ENCODE measurements at regions not wholly inside any gene's neighbourhood (a gene's known extent, or its start where the extent isn't known, plus 50 kb on each side); places are given as distances from the start of the nearest gene placed in this dataset.
"Not testable (repeated sequence)": the region's sequence is repeated elsewhere in the genome, so short reads cannot be mapped to it uniquely, and the experiment has no call there.

DNA sequence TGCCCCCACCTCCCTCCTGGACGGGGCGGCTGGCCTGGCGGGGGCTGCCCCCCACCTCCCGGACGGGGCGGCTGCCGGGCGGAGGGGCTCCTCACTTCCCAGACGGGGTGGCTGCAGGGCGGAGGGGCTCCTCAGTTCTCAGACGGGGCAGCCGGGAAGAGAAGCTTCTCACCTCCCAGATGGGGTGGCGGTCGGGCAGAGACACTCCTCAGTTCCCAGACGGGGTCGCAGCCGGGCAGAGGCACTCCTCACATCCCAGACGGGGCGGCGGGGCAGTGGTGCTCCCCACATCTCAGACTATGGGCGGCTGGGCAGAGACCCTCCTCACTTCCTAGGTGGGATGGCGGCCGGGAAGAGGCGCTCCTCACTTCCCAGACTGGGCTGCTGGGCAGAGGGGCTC lies 164.7 kb upstream of the ANKRD55 start:
- not testable (repeated sequence) for H3K9ac ChIP-seq (ENCODE audit: low read length); H3K27me3 ChIP-seq (ENCODE audit: insufficient read depth, low read depth, low read length); H3K4me2 ChIP-seq (ENCODE audit: low read length); H4K20me1 ChIP-seq (ENCODE audit: insufficient read depth); H3K9me2 ChIP-seq (ENCODE audit: insufficient read depth, low read length); H3K27ac ChIP-seq (ENCODE audit: low read length); H3K9me3 ChIP-seq (ENCODE audit: low read length); H3K4me3 ChIP-seq (ENCODE audit: low read length); H3K36me3 ChIP-seq (ENCODE audit: insufficient read depth, low read length); H3K79me2 ChIP-seq (replicated peaks; ENCODE audit: insufficient read depth, low read length); H3F3A ChIP-seq (ENCODE audit: insufficient read depth, low read length, poor library complexity, severe bottlenecking); H2AFZ ChIP-seq (ENCODE audit: low read depth, low read length)

GRCh38 chr5:56396634-56397033 lies 163.5 kb upstream of the ANKRD55 start:
- Histone ChIP-seq H3K79me2 (replicated peaks; ENCODE audit: insufficient read depth, low read length) (no peaks in the 10 kb centered on the region), H3K27ac (ENCODE audit: low read length) (no peak overlapping the region), H3K9ac (ENCODE audit: low read length) (no peak overlapping the region), H3K9me3 (ENCODE audit: low read length) (peaks cover 8% of the 10 kb centered on the region), H3F3A (ENCODE audit: insufficient read depth, low read length, poor library complexity, severe bottlenecking) (no peaks in the 10 kb centered on the region), H4K20me1 (ENCODE audit: insufficient read depth) (no peaks in the 10 kb centered on the region), H3K4me3 (ENCODE audit: low read length) (no peak overlapping the region), H3K27me3 (ENCODE audit: insufficient read depth, low read depth, low read length) (no peaks in the 10 kb centered on the region), H2AFZ (ENCODE audit: low read depth, low read length) (no peak overlapping the region), H3K4me2 (ENCODE audit: low read length) (no peak overlapping the region), H3K9me2 (ENCODE audit: insufficient read depth, low read length) (no peaks in the 10 kb centered on the region), H3K36me3 (ENCODE audit: insufficient read depth, low read length) (no peaks in the 10 kb centered on the region)
- TF ChIP-seq EZH2 (IDR thresholded peaks at IDR 0.05; ENCODE audit: borderline replicate concordance, insufficient read depth, low read length, poor library complexity, severe bottlenecking) = no peak

DNA sequence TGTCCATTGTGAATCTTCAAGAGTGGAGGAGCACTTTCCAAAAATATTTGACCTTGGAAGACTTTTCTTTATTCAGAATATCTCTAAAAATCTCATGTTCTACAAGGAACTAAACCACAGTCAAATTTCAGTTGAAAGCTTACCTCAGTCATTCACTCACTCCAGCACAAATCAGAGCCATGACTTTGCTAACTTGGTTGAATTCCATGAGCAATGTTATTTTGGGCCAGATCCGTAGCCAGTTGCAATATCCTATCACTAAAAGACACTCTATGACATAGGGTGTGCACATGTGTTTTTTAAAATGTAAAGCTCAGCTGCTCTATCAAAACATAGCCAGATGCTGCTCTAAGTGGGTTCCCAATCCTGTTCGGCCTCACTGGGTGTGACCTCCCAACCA lies 156.1 kb upstream of the ANKRD55 start:
- Histone ChIP-seq H3K27me3 (ENCODE audit: insufficient read depth, low read depth, low read length) (no peaks in the 10 kb centered on the region), H3F3A (ENCODE audit: insufficient read depth, low read length, poor library complexity, severe bottlenecking) (no peaks in the 10 kb centered on the region), H3K36me3 (ENCODE audit: insufficient read depth, low read length) (no peaks in the 10 kb centered on the region), H2AFZ (ENCODE audit: low read depth, low read length) (no peak overlapping the region), H3K4me2 (ENCODE audit: low read length) (no peak overlapping the region), H3K27ac (ENCODE audit: low read length) (no peak overlapping the region), H4K20me1 (ENCODE audit: insufficient read depth) (no peaks in the 10 kb centered on the region), H3K4me3 (ENCODE audit: low read length) (no peak overlapping the region), H3K79me2 (replicated peaks; ENCODE audit: insufficient read depth, low read length) (no peaks in the 10 kb centered on the region), H3K9me2 (ENCODE audit: insufficient read depth, low read length) (no peaks in the 10 kb centered on the region), H3K9ac (ENCODE audit: low read length) (no peak overlapping the region), H3K9me3 (ENCODE audit: low read length) (peaks cover 7% of the 10 kb centered on the region)
- TF ChIP-seq SMC3 (conservative IDR thresholded peaks at IDR 0.05; ENCODE audit: poor library complexity) (no peak), EP300 (conservative IDR thresholded peaks at IDR 0.05; ENCODE audit: poor library complexity, severe bottlenecking) (no peak), TAF1 (IDR thresholded peaks at IDR 0.05; ENCODE audit: low read depth) (no peak), REST (IDR thresholded peaks at IDR 0.05; ENCODE audit: borderline replicate concordance) (no peak), RAD21 (conservative IDR thresholded peaks at IDR 0.05) (no peak), EZH2 (IDR thresholded peaks at IDR 0.05; ENCODE audit: borderline replicate concordance, insufficient read depth, low read length, poor library complexity, severe bottlenecking) (no peak), MXI1 (conservative IDR thresholded peaks at IDR 0.05; ENCODE audit: poor library complexity, severe bottlenecking) (no peak), POLR2AphosphoS5 (IDR thresholded peaks at IDR 0.05) (no peak)
- TF ChIP-seq, protein P1, sequence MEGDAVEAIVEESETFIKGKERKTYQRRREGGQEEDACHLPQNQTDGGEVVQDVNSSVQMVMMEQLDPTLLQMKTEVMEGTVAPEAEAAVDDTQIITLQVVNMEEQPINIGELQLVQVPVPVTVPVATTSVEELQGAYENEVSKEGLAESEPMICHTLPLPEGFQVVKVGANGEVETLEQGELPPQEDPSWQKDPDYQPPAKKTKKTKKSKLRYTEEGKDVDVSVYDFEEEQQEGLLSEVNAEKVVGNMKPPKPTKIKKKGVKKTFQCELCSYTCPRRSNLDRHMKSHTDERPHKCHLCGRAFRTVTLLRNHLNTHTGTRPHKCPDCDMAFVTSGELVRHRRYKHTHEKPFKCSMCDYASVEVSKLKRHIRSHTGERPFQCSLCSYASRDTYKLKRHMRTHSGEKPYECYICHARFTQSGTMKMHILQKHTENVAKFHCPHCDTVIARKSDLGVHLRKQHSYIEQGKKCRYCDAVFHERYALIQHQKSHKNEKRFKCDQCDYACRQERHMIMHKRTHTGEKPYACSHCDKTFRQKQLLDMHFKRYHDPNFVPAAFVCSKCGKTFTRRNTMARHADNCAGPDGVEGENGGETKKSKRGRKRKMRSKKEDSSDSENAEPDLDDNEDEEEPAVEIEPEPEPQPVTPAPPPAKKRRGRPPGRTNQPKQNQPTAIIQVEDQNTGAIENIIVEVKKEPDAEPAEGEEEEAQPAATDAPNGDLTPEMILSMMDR (IDR thresholded peaks at IDR 0.05; ENCODE audit: poor library complexity, severe bottlenecking) = no peak
